MG63 (cell line): ENCODE measurements at regions not wholly inside any gene's neighbourhood (a gene's known extent, or its start where the extent isn't known, plus 50 kb on each side); places are given as distances from the start of the nearest gene placed in this dataset.
"Not testable (repeated sequence)": the region's sequence is repeated elsewhere in the genome, so short reads cannot be mapped to it uniquely, and the experiment has no call there.

Source experiments
- DNase-seq: peaks from one replicate; pipeline ENCODE4 v3.0.0-alpha.2; 2020
- H3K27me3 ChIP-seq: fragments of 250-450 bp; sonication (Bioruptor Pico); 2 replicates; pipeline ENCODE4 v1.5.1; 2020; ENCODE audit warnings: mild to moderate bottlenecking, moderate library complexity
- H3K36me3 ChIP-seq: fragments of 250-450 bp; sonication (Bioruptor Pico); 2 replicates; pipeline ENCODE4 v1.5.1; 2020; ENCODE audit warnings: mild to moderate bottlenecking, moderate library complexity
- H3K4me3 ChIP-seq: fragments of 250-450 bp; sonication (Bioruptor Pico); 2 replicates; pipeline ENCODE4 v1.5.1; 2020; ENCODE audit warnings: mild to moderate bottlenecking, moderate library complexity
- H3K9me3 ChIP-seq: fragments of 250-450 bp; sonication (Bioruptor Pico); 2 replicates; pipeline ENCODE4 v1.5.1; 2020; ENCODE audit warnings: mild to moderate bottlenecking, moderate library complexity

DNA sequence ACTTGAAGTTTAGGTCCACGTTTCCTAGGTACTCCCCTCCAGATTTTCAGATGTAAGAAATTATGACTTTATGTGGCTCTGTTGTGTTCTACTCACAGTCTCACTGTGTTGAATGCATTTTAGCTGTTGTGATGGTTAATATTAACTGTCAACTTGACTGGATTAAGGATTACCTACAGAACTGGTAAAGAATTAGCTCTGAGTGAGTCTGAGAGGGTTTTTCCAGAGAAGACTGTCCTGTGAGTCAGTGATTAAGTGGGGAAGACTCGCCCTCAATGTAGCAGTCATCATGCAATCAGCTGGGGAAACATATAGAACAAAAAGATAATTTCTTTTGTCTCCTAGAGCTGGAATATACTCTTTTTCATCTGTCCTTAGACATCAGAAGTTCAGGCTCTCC is 493.4 kb downstream of the ACTRT1 start:
- Histone ChIP-seq H3K4me3 (no peak overlapping the region), H3K36me3 (no peaks in the 10 kb centered on the region), H3K27me3 (no peaks in the 10 kb centered on the region), H3K9me3 (no peaks in the 10 kb centered on the region)
- DNase-seq: no peak

DNA sequence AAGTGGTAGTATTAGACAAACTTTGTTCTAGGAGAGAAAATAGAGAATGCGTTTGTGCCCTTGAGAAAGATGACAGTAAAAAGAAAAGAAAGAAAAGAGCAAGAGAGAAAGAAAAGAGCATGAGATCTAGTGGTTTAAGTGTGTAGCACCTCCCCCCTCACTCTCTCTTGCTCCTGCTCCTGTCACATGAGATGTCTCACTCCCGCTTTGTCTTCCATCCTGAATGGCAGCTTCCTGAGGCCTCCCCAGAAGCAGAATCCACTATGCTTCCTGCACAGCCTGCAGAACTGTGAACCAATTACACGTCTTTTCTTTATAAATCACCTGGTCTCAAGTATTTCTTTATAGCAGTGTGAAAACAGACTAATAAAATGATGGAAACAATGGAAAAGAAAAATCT is 499.6 kb downstream of the ACTRT1 start:
- no peak for DNase-seq
- no peaks in the 10 kb centered on the region for H3K9me3 ChIP-seq
- H3K27me3 ChIP-seq: no peaks in the 10 kb centered on the region
- no peak overlapping the region for H3K4me3 ChIP-seq
- H3K36me3 ChIP-seq: no peaks in the 10 kb centered on the region

- H3K4me3 ChIP-seq: no peak overlapping the region
- H3K27me3 ChIP-seq: no peaks in the 10 kb centered on the region
- no peaks in the 10 kb centered on the region for H3K9me3 ChIP-seq
- no peak for DNase-seq
- H3K36me3 ChIP-seq: no peaks in the 10 kb centered on the region
These were observed 532.9 kb downstream of the ACTRT1 start for GRCh38 chrX:127519323-127519722.

- H3K27me3 ChIP-seq: no peaks in the 10 kb centered on the region
- no peaks in the 10 kb centered on the region for H3K36me3 ChIP-seq
- no peak overlapping the region for H3K4me3 ChIP-seq
- H3K9me3 ChIP-seq: no peaks in the 10 kb centered on the region
- no peak for DNase-seq
These were observed 562.2 kb downstream of the ACTRT1 start for GRCh38 chrX:127490000-127490399.

DNA sequence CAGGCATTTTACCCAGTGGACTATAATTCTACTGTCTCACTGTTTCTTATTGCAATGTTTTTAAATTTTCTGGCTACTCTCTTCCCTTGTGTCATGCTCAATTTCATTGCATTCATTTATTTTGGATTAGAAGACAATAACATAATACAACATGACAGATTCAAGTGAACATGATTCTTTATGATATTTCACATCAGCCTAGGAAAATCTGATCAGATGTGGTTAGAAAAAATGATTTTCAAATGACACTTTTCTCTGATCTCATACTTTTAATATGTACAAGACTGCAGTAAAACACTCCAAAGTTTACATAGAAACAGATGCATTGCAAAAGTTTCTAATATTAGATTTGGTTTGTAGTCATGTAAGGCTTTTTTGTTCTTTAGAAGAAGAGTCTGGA is 586.0 kb downstream of the ACTRT1 start:
- Histone ChIP-seq H3K9me3 (no peaks in the 10 kb centered on the region), H3K36me3 (no peaks in the 10 kb centered on the region), H3K4me3 (no peak overlapping the region), H3K27me3 (no peaks in the 10 kb centered on the region)
- no peak for DNase-seq

DNA sequence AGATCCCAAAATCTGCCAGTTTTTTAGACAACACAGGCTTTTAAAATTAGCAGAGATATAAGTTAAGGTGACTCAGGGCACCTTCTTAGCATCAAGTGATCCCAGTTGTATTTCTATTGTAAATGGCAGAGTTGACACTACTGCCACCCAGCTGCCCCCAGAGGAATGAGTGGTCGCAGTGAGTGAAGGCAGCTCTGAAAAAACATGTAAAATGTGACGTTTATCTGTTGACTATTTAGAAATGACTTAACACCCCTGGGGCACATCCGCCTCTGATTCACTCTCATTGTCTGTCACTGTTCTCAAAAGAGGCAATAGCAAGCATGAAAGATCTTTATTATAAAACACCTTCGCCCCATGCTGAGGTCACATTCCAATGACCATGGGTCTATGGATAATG is 592.4 kb downstream of the ACTRT1 start:
- DNase-seq: no peak
- Histone ChIP-seq H3K9me3 (no peaks in the 10 kb centered on the region), H3K4me3 (no peak overlapping the region), H3K36me3 (no peaks in the 10 kb centered on the region), H3K27me3 (no peaks in the 10 kb centered on the region)

DNA sequence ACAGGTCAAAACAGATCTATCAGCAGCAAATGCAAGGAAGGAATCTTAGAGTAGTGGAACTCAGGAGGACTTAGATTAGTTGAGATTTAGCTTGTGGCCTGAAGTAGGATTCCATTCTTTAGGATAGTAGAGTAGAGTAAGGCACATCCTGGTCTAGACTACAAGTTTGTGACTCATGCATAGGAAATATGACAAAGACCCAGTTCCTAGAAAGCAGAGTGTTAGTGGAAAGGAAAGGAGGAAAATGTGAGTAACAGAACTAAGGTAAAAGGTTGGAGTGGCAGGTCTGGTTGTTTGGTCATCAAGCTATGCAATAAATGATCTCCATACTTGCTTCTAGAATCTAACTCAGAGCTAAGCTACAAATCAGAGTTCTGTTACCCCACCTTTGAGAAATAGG is 595.0 kb downstream of the ACTRT1 start:
- H3K27me3 ChIP-seq: no peaks in the 10 kb centered on the region
- no peaks in the 10 kb centered on the region for H3K36me3 ChIP-seq
- H3K4me3 ChIP-seq: no peak overlapping the region
- no peaks in the 10 kb centered on the region for H3K9me3 ChIP-seq
- no peak for DNase-seq

DNA sequence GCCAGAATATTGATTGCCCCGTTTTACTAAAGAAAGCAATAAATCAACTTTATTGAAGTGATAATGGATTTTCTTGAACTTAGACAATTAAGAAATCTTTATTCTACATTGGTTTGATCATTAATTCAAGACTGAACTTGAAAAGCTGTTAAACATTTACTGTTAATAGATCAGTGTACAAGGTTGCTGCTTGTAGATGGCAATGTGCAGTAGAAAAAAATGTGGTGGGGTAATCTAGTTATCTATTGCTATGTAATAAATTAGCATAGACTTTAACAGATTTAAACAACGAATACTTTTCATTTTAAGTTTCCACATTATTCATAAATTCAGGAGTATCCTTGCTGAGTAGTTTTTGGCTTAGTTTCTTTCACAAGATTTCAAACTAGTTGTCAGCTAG is 612.5 kb downstream of the ACTRT1 start:
- DNase-seq: no peak
- Histone ChIP-seq H3K9me3 (no peaks in the 10 kb centered on the region), H3K4me3 (no peak overlapping the region), H3K27me3 (no peaks in the 10 kb centered on the region), H3K36me3 (no peaks in the 10 kb centered on the region)

- DNase-seq: no peak
- no peaks in the 10 kb centered on the region for H3K36me3 ChIP-seq
These were observed 586.4 kb downstream of the PRR32 start for GRCh38 chrX:127405946-127406345.

GRCh38 chrX:127404161-127404560 is 584.6 kb downstream of the PRR32 start:
- H3K4me3 ChIP-seq: no peak overlapping the region
- no peaks in the 10 kb centered on the region for H3K36me3 ChIP-seq
- no peak for DNase-seq
- H3K27me3 ChIP-seq: no peaks in the 10 kb centered on the region
- H3K9me3 ChIP-seq: no peaks in the 10 kb centered on the region

More at GRCh38 chrX:127405946-127406345, 586.4 kb downstream of the PRR32 start:
- Histone ChIP-seq H3K27me3 (no peaks in the 10 kb centered on the region), H3K4me3 (no peak overlapping the region), H3K9me3 (no peaks in the 10 kb centered on the region)

DNA sequence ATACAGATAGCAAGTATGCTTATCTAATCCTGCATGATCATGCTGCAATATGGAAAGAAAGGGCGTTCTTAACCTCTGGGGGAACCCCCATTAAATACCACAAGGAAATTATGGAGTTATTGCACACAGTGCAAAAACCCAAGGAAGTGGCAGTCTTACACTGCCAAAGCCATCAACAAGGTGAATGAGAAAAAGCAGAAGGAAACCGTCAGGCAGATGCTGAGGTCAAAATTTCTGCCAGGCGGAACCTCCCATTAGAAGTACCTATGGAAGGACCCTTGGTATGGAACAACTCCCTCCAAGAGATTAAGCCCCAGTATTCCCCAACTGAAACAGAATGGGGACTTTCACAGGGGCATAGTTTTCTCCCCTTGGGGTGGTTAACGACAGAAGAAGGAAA is 580.7 kb downstream of the PRR32 start:
- not testable (repeated sequence) for DNase-seq, H3K36me3 ChIP-seq, H3K4me3 ChIP-seq, H3K27me3 ChIP-seq, H3K9me3 ChIP-seq

DNA sequence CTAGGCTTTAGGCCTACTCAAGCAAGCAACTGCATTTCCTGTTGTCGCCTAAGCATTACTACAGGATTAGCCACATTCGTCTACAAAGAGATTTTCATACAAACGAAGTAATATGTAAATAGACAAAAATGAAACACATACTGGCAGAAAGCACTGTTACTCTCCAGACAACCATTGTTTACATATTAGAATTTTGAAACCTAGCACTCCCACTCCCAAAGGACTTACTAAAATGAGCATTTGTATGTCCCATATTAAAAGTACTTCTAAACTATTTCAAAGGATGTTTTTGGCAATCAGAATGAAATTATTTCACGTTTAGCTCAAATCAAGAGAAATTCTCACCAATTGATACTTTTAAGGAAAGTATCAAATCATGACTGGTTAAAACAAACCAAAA is 570.8 kb downstream of the PRR32 start:
- Histone ChIP-seq H3K4me3 (no peak overlapping the region), H3K27me3 (no peaks in the 10 kb centered on the region), H3K9me3 (no peaks in the 10 kb centered on the region), H3K36me3 (no peaks in the 10 kb centered on the region)
- DNase-seq: no peak

DNA sequence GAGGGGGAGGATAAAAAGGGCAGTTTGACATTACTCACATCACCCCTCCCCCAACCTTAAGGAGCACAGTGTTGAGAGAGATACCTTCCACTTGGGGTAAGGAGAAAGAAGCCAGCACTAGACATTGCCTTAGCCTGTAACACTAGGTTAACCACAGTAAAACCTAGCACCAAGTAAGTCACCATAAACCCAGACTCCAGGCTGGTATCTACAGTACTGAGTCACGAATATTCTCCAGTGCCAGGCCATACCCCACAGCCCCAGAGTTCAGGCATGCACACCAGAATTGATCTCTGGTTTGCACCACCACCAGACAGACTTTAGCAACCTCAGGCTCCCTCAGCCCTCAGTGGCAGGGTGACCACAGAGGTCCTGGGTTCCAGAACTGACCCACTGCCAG is 570.4 kb downstream of the PRR32 start:
- Histone ChIP-seq H3K36me3 (no peaks in the 10 kb centered on the region), H3K9me3 (no peaks in the 10 kb centered on the region), H3K27me3 (no peaks in the 10 kb centered on the region), H3K4me3 (no peak overlapping the region)
- no peak for DNase-seq
